A549 (cell line): ENCODE measurements at regions not wholly inside any gene's neighbourhood (a gene's known extent, or its start where the extent isn't known, plus 50 kb on each side); places are given as distances from the start of the nearest gene placed in this dataset.

ENCODE experiments used
- ATAC-seq, 2 experiments: fragments of 200-7000 bp in 1 of 2; fragments of >200 bp in 1 of 2; cut with Nextera tagmentation in 1 of 2; cut with Tn5 transposase in 1 of 2; 3 replicates each; pipeline versions ENCODE4 v1.8.0 to v1.9.1; 2018 to 2020; ENCODE audit warnings: mild to moderate bottlenecking in 1 of 2, moderate library complexity in 1 of 2
- CTCF ChIA-PET: fragments of 300-600 bp; sonication (Branson Sonifier 250); formaldehyde crosslinking; extraction: SDS; loops from one replicate; lab custom pipeline; 2021; ENCODE audit warnings: antibody characterized with exemption, inconsistent platforms; lab: Yijun Ruan, JAX
- POLR2A ChIA-PET: fragments of 350-600 bp; formaldehyde crosslinking; extraction: SDS; loops from one replicate; lab custom pipeline; 2021; ENCODE audit warnings: antibody characterized with exemption, inconsistent platforms; lab: Yijun Ruan, JAX
- DNase-seq, 2 experiments: peaks; one replicate each; pipeline versions ENCODE4 v3.0.0 to v3.0.0-alpha.2; 2011 to 2016; ENCODE audit warnings: low read depth in 1 of 2, low spot score in 1 of 2
- FAIRE-seq: peaks from 2 replicates; lab custom pipeline; 2011; peaks lifted over from hg19 to GRCh38; lab: Jason Lieb, UNC
- H3K27ac ChIP-seq, 2 experiments: fragments of >200 bp; sonication (Bioruptor Twin); formaldehyde crosslinking; 3 replicates each; pipeline ENCODE4 v1.5.1; 2016 to 2017
- H3K4me1 ChIP-seq: fragments of >200 bp; sonication (Bioruptor Twin); formaldehyde crosslinking; 3 replicates; pipeline ENCODE4 v1.6.1; 2016
- H3K4me2 ChIP-seq: fragments of >200 bp; sonication (Bioruptor Twin); formaldehyde crosslinking; 3 replicates; pipeline ENCODE4 v1.6.1; 2016
- H3K4me3 ChIP-seq: fragments of >200 bp; sonication (Bioruptor Twin); formaldehyde crosslinking; 3 replicates; pipeline ENCODE4 v1.5.1; 2016
- H3K9me3 ChIP-seq: fragments of >200 bp; sonication (Bioruptor Twin); formaldehyde crosslinking; 3 replicates; pipeline ENCODE4 v1.6.1; 2016
- ATOH8 ChIP-seq: fragments of 250-450 bp; sonication (Bioruptor Pico); IDR thresholded peaks from 2 replicates; pipeline ENCODE4 v1.5.0; 2020; ENCODE audit warnings: low read depth, mild to moderate bottlenecking, moderate library complexity
- BCL3 ChIP-seq: fragments of >200 bp; sonication (Bioruptor Twin); formaldehyde crosslinking; IDR thresholded peaks from 3 replicates; pipeline ENCODE4 v1.6.1; 2016
- CBX8 ChIP-seq: fragments of 200-600 bp; sonication (generic); IDR thresholded peaks from 2 replicates; pipeline ENCODE4 v1.6.1; 2016
- CEBPB ChIP-seq, 2 experiments: fragments of >200 bp in 1 of 2; sonication (Bioruptor Twin) in 1 of 2; formaldehyde crosslinking in 1 of 2; IDR thresholded peaks; 2 replicates each; pipeline ENCODE4 v1.6.1; 2012 to 2016
- FOSL2 ChIP-seq, 2 experiments: fragments of 450-650 bp in 1 of 2; fragments of >200 bp in 1 of 2; sonication (Bioruptor Twin) in 1 of 2; formaldehyde crosslinking; IDR thresholded peaks; 2 replicates each; pipeline versions ENCODE4 v1.5.0 to v1.6.1; 2016 to 2020; ENCODE audit warnings: mild to moderate bottlenecking in 1 of 2, moderate library complexity in 1 of 2
- HDAC2 ChIP-seq: fragments of 200-600 bp; sonication (generic); IDR thresholded peaks from 2 replicates; pipeline ENCODE4 v1.6.1; 2016
- HES2 ChIP-seq: fragments of >200 bp; sonication (Bioruptor Twin); formaldehyde crosslinking; IDR thresholded peaks from 2 replicates; pipeline ENCODE4 v1.6.1; 2016
- HOXB13 ChIP-seq: fragments of 250-450 bp; sonication (Bioruptor Pico); IDR thresholded peaks from 2 replicates; pipeline ENCODE4 v1.5.0; 2020; ENCODE audit warnings: low read depth, mild to moderate bottlenecking, moderate library complexity
- JUN ChIP-seq, 2 experiments: fragments of >200 bp; sonication (Bioruptor Twin); formaldehyde crosslinking; IDR thresholded peaks; 2 replicates in 1 of 2; 3 replicates in 1 of 2; pipeline ENCODE4 v1.6.1; 2016 to 2017
- KDM5A ChIP-seq: fragments of 200-600 bp; sonication (generic); IDR thresholded peaks from 2 replicates; pipeline ENCODE4 v1.6.1; 2016; ENCODE audit warnings: antibody characterized with exemption, mild to moderate bottlenecking
- MAFK ChIP-seq: fragments of 450-650 bp; IDR thresholded peaks from 2 replicates; pipeline ENCODE4 v1.6.1; 2014; ENCODE audit not compliant: partially characterized antibody
- MAX ChIP-seq: IDR thresholded peaks from 2 replicates; pipeline ENCODE4 v1.6.1; 2012
- NPAS2 ChIP-seq: fragments of 250-450 bp; sonication (Bioruptor Pico); IDR thresholded peaks from 2 replicates; pipeline ENCODE4 v1.8.0; 2022; ENCODE audit warnings: mild to moderate bottlenecking, moderate library complexity, borderline replicate concordance
- NR3C1 ChIP-seq: fragments of >200 bp; sonication (Bioruptor Twin); formaldehyde crosslinking; IDR thresholded peaks from 3 replicates; pipeline ENCODE4 v1.6.1; 2017
- RAD21 ChIP-seq, 2 experiments: fragments of >200 bp in 1 of 2; sonication (Bioruptor Twin) in 1 of 2; formaldehyde crosslinking in 1 of 2; IDR thresholded peaks in 1 of 2; conservative IDR thresholded peaks in 1 of 2; 2 replicates in 1 of 2; 3 replicates in 1 of 2; pipeline ENCODE4 v1.6.1; 2012 to 2018; ENCODE audit warnings: inconsistent platforms in 1 of 2
- RARB ChIP-seq: fragments of 250-450 bp; sonication (Bioruptor Pico); IDR thresholded peaks from 2 replicates; pipeline ENCODE4 v1.8.0; 2021; ENCODE audit warnings: mild to moderate bottlenecking, moderate library complexity
- RCOR1 ChIP-seq: fragments of 150-350 bp; IDR thresholded peaks from 2 replicates; pipeline ENCODE4 v1.6.1; 2014; ENCODE audit warnings: antibody characterized with exemption, low read length, low read depth
- RNF2 ChIP-seq: fragments of 200-600 bp; sonication (generic); IDR thresholded peaks from 2 replicates; pipeline ENCODE4 v1.6.1; 2016; ENCODE audit warnings: low read depth, mild to moderate bottlenecking, antibody characterized with exemption, moderate library complexity, borderline replicate concordance
- SREBF2 ChIP-seq: fragments of 450-650 bp; IDR thresholded peaks from 2 replicates; pipeline ENCODE4 v1.6.1; 2014; ENCODE audit warnings: mild to moderate bottlenecking, moderate library complexity
- TFCP2L1 ChIP-seq: fragments of 250-450 bp; sonication (Bioruptor Pico); IDR thresholded peaks from 2 replicates; pipeline ENCODE4 v1.5.0; 2021; ENCODE audit warnings: mild to moderate bottlenecking
- TP53 ChIP-seq: fragments of 250-450 bp; sonication (Bioruptor Pico); IDR thresholded peaks from 2 replicates; pipeline ENCODE4 v1.5.0; 2021; ENCODE audit warnings: mild to moderate bottlenecking, moderate library complexity
- USF2 ChIP-seq: fragments of 450-650 bp; IDR thresholded peaks from 2 replicates; pipeline ENCODE4 v1.6.1; 2014; ENCODE audit warnings: antibody characterized with exemption
- ZC3H11A ChIP-seq: fragments of 450-650 bp; IDR thresholded peaks from 2 replicates; pipeline ENCODE4 v1.6.1; 2014; ENCODE audit warnings: antibody characterized with exemption, mild to moderate bottlenecking
- ZNF302 ChIP-seq: fragments of 250-450 bp; sonication (Bioruptor Pico); IDR thresholded peaks from 2 replicates; pipeline ENCODE4 v1.9.0; 2021; ENCODE audit warnings: inconsistent platforms, mild to moderate bottlenecking, moderate library complexity
- WGBS: methylation state at CpG from one replicate; pipeline ENCODE4 v1.1.6; 2017; ENCODE audit errors: missing lambda C conversion rate; 5-methylcytosine and 5-hydroxymethylcytosine counted together
- TF ChIP-seq, protein P1 (sequence below): fragments of 150-350 bp; IDR thresholded peaks from 2 replicates; pipeline ENCODE4 v1.6.1; 2014; ENCODE audit warnings: low read depth, mild to moderate bottlenecking, low read length
- TF ChIP-seq, protein P2 (sequence below): IDR thresholded peaks from 2 replicates; pipeline ENCODE4 v1.6.1; 2012; ENCODE audit warnings: low read depth, borderline replicate concordance

DNA sequence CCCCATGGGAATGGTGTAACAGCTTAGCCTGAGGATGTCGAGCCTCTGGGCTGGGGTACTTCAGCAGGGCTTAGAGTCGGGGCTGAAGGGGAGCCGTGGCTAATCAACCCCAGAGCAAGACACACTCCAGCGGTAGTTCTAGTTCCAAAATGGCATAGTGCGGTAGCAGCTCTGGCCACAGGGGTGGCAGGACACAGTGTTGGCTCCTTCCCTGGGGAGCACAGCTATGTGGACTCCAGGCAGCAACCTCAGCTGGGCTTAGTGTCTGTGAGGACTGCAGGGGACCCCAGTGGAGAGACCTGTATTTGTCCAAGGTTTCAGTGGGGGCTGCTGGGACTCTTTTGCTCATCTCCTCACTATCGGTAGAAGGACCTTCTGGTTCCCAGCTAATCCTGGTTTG is 70.8 kb upstream of the PCDH20 start:
- TF ChIP-seq RARB (CRISPR knock-in tag) = no peak
- no peak for TF ChIP-seq HDAC2
- TF ChIP-seq BCL3 = no peak
- TF ChIP-seq TFCP2L1 (CRISPR knock-in tag) = no peak
- TF ChIP-seq CEBPB (IDR thresholded peaks at IDR 0.05) = no peak
- no peak for TF ChIP-seq ATOH8 (CRISPR knock-in tag)
- TF ChIP-seq, protein P1, sequence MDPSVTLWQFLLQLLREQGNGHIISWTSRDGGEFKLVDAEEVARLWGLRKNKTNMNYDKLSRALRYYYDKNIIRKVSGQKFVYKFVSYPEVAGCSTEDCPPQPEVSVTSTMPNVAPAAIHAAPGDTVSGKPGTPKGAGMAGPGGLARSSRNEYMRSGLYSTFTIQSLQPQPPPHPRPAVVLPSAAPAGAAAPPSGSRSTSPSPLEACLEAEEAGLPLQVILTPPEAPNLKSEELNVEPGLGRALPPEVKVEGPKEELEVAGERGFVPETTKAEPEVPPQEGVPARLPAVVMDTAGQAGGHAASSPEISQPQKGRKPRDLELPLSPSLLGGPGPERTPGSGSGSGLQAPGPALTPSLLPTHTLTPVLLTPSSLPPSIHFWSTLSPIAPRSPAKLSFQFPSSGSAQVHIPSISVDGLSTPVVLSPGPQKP = no peak
- no peak for TF ChIP-seq RNF2
- TF ChIP-seq TP53 (CRISPR knock-in tag) = no peak
- TF ChIP-seq ZNF302 (CRISPR knock-in tag) = no peak
- TF ChIP-seq, all 56 proteins: peak for 0
- ChIA-PET CTCF (no interaction called here), POLR2A (no interaction called here)
- Histone ChIP-seq H3K4me1 (no peaks in the 10 kb centered on the region), H3K4me3 (no peak overlapping the region), H3K9me3 (no peaks in the 10 kb centered on the region), H3K27ac (no peak overlapping the region), H3K4me2 (no peak overlapping the region)
- FAIRE-seq (no peak), ATAC-seq (no peak), DNase-seq (no peak)
- no CpG with 5 or more reads among the region's 6 CpGs for whole genome bisulfite sequencing

- no peak for TF ChIP-seq NPAS2
- no peak for TF ChIP-seq JUN (IDR thresholded peaks at IDR 0.05)
- TF ChIP-seq HOXB13 (CRISPR knock-in tag) = no peak
- H3K4me2 ChIP-seq = no peak overlapping the region
- 9% methylated on average over 2 of the region's 2 CpGs for WGBS
- H3K9me3 ChIP-seq = no peaks in the 10 kb centered on the region
- ChIA-PET CTCF (no interaction called here), POLR2A (no interaction called here)
- ATAC-seq (no peak), FAIRE-seq (no peak), DNase-seq (no peak)
- no peaks in the 10 kb centered on the region for H3K4me1 ChIP-seq
- no peak overlapping the region for H3K4me3 ChIP-seq
- no peak overlapping the region for H3K27ac ChIP-seq
Measured at GRCh38 chr13:61485128-61485765, 69.6 kb upstream of the PCDH20 start.

DNA sequence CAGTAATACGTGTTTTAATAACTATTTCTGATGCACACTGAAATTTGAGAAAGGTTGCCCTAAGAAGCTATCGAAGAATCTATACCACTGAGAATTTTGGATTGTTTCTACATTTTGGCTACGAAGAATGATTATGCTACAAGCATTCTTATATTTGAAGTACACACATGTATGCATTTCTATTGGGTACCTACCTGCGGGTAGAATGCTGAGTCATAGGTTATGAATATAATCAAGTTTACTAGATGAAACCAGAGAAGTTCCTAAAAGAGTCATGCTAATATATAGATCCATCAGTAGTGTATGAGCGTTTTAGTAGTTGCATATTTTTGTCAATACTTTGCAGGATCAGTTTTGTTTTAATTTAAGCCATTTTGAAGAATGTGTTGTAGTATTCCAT is 62.0 kb upstream of the PCDH20 start:
- Histone ChIP-seq H3K4me1 (no peaks in the 10 kb centered on the region), H3K27ac (no peak overlapping the region), H3K4me2 (no peak overlapping the region), H3K4me3 (no peak overlapping the region), H3K9me3 (no peaks in the 10 kb centered on the region)
- 13% methylated on average over 5 of the region's 5 CpGs for WGBS
- DNase-seq (no peak), FAIRE-seq (no peak), ATAC-seq (no peak)
- ChIA-PET CTCF (no interaction called here), POLR2A (no interaction called here)
- TF ChIP-seq USF2 (no peak), MAFK (peak; percentile 51)

DNA sequence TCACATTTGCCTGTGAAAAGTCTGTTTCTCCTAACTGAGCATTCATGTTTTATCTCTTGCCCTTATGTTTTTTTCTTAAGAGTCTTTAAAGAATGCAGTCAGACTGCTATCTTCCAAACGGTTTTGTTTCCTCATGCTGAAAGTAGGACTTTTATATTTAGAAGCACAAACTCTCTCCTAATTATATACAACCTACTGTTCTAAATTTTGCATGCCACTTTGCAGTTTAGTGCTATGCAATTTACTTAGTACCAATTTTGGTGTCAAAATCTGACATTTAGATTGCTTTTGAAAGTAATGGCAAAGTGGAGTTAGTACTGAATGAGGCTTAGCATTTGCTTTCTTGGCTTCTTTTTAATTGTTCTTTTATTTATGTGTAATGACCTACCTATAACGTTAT is 55.1 kb upstream of the PCDH20 start:
- no peak overlapping the region for H3K27ac ChIP-seq
- no peak for DNase-seq
- H3K4me1 ChIP-seq = no peaks in the 10 kb centered on the region
- H3K4me3 ChIP-seq = no peak overlapping the region
- CTCF ChIA-PET = no interaction called here
- no peak for ATAC-seq
- no peak overlapping the region for H3K4me2 ChIP-seq
- no peaks in the 10 kb centered on the region for H3K9me3 ChIP-seq
- no peak for FAIRE-seq
- POLR2A ChIA-PET = no interaction called here
- 0% methylated on average over 2 of the region's 2 CpGs for WGBS
- TF ChIP-seq KDM5A = no peak
- TF ChIP-seq FOSL2 (IDR thresholded peaks at IDR 0.05) = no peak
- TF ChIP-seq FOSL2 (CRISPR knock-in tag; IDR thresholded peaks at IDR 0.05) = no peak
- TF ChIP-seq RAD21 (conservative IDR thresholded peaks at IDR 0.05 in 1 of 2, IDR thresholded peaks at IDR 0.05 in 1 of 2) = no peak
- no peak for TF ChIP-seq HES2
- TF ChIP-seq, protein P2, sequence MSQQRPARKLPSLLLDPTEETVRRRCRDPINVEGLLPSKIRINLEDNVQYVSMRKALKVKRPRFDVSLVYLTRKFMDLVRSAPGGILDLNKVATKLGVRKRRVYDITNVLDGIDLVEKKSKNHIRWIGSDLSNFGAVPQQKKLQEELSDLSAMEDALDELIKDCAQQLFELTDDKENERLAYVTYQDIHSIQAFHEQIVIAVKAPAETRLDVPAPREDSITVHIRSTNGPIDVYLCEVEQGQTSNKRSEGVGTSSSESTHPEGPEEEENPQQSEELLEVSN = no peak
- no peak for TF ChIP-seq MAX
- TF ChIP-seq NR3C1 = no peak
- TF ChIP-seq RCOR1 = no peak
- TF ChIP-seq, protein P1 = no peak
- no peak for TF ChIP-seq SREBF2
- no peak for TF ChIP-seq CBX8
- TF ChIP-seq ZC3H11A = no peak
- no peak for TF ChIP-seq TP53 (CRISPR knock-in tag)
